Stimulated activated CD4-positive, alpha-beta T cell treated with anti-CD3 and anti-CD28 coated beads, TNF-alpha, amount 100 ng/mL, for 1 hour (primary cell): ENCODE measurements at regions not wholly inside any gene's neighbourhood (a gene's known extent, or its start where the extent isn't known, plus 50 kb on each side); places are given as distances from the start of the nearest gene placed in this dataset.

ENCODE experiments used
- DNase-seq, 3 donors: peaks; one replicate each; pipeline ENCODE4 v3.0.0-alpha.2; 2020; ENCODE audit warnings: low read depth in 3 of 3, low spot score in 1 of 3

- DNase-seq: no peak
Observed at GRCh38 chr2:2851806-2852777, 521.0 kb upstream of the MYT1L start.

GRCh38 chr2:2851316-2851715, 520.2 kb upstream of the MYT1L start:
- no peak for DNase-seq

GRCh38 chr2:2850859-2851258, 519.8 kb upstream of the MYT1L start:
- DNase-seq: no peak

GRCh38 chr2:2850218-2850755, 519.2 kb upstream of the MYT1L start:
- DNase-seq: no peak

- DNase-seq: no peak
Observed at GRCh38 chr2:2849464-2850217, 518.6 kb upstream of the MYT1L start.

- DNase-seq: no peak
Observed at GRCh38 chr2:2848621-2849333, 517.7 kb upstream of the MYT1L start.

- no peak for DNase-seq
Observed at GRCh38 chr2:2848198-2848597, 517.1 kb upstream of the MYT1L start.

- no peak for DNase-seq
Observed at GRCh38 chr2:2847209-2847676, 516.2 kb upstream of the MYT1L start.

GRCh38 chr2:2846332-2847208, 515.5 kb upstream of the MYT1L start:
- DNase-seq: no peak

GRCh38 chr2:2845806-2846315, 514.8 kb upstream of the MYT1L start:
- DNase-seq: no peak

- DNase-seq: no peak
Observed at GRCh38 chr2:2845267-2845666, 514.2 kb upstream of the MYT1L start.

GRCh38 chr2:2843969-2844548, 513.0 kb upstream of the MYT1L start:
- DNase-seq: no peak

GRCh38 chr2:2842466-2842865, 511.4 kb upstream of the MYT1L start:
- DNase-seq: no peak

GRCh38 chr2:2840681-2841300, 509.7 kb upstream of the MYT1L start:
- DNase-seq: no peak

- DNase-seq: no peak
Observed at GRCh38 chr2:2839782-2840531, 508.9 kb upstream of the MYT1L start.

- no peak for DNase-seq
Observed at GRCh38 chr2:2839393-2839781, 508.3 kb upstream of the MYT1L start.

GRCh38 chr2:2838548-2838845, 507.4 kb upstream of the MYT1L start:
- DNase-seq: no peak

- no peak for DNase-seq
Observed at GRCh38 chr2:2837746-2838547, 506.9 kb upstream of the MYT1L start.
